NCI-H510A (cell line): ENCODE measurements at regions not wholly inside any gene's neighbourhood (a gene's known extent, or its start where the extent isn't known, plus 50 kb on each side); places are given as distances from the start of the nearest gene placed in this dataset.
A peak's percentile ranks its signal among the peaks of the same experiment; 100 is the strongest.

Source experiments
- DNase-seq: peaks from one replicate; lab custom pipeline; 2025; lab: John Stamatoyannopoulos, UW

DNA sequence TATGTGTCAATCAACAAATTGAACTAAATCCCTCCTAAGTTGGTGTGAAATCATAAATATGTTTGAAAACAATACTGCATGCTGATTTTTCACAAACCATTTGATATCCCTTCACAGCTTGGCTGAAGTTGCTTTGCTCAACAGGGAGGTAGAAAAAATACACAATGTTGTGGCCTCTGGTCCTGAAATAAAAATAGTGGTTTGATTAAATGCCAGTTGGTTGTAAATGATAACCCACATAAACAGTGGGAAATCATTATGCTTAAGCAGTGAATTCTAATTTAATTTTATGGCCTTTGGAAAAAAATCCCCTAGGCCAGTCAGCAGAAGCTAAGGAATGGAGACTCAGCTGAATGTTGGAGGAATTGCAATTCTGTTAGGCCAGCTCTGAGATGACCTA, 359.4 kb upstream of the CWC22 start:
- DNase-seq: no peak

DNA sequence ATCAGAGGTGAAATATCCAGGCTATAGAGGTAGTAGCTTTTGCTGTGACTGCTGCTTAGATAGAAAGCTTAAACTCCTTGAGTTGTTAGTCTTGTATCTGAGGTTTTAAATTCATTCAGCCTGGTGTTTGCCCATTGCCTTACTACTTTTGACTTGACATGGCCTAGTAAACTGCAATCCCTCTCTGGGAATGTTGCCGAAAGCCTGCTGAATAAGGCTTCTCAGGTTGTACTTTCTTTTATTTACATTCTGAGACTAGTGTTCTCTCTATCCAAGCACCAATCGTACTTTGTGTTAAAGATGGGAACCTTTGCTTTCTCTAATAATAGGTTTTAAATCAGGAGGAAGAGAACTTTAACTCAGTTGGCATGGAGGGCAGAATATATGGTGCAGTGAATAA, 357.6 kb upstream of the CWC22 start:
- no peak for DNase-seq

DNA sequence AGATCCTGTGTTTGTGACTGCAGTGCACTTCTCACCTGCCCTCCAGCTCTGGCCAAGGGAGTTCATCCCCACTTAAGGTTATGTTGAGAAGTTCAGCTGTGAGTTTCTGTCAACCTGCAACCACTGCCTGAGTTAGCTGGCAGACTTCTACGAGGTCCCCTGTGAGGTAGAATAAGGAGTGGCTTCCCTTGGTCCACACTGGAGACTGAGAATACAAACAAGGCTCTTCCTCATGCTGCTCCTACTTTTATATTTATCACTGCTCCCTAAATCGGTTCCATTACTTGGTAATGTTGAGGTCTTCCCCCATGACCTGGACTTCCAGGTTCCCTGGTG, 353.2 kb upstream of the CWC22 start:
- no peak for DNase-seq

DNA sequence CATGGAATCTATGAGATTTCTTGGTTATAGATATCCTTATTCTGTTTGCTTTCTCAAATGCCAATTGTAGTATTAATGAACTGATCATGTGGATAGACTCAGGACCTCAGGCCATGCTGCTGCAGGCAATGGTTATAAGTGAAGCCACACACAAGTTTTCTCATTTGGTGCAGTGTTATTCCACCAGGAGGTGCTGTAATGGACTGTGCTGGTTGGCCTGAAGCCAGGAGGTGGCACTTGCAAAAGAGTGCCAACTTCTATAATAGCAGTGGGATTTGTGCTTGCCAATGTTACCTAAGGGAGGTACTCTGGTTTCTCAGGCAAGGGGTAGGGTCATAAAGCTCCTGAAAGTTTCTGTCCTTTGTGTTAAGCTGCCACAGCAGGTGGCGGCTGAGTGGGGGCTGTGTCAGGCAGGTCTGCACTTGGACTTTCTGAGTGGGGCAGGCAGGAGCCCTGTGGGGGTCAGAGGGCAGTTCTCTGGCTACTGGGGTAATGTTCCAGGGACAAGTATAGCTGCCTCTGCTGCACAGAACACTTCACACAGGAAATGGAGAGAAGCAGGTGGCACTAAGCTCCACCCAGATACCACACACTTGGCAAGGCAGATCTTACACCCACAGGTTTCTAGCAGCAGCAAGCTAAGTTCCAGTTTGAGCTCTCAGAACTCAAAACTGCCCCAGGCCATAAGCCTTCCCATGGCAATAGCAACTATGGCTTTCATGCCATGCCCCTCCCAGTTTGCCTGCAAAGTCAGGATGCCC, 352.6 kb upstream of the CWC22 start:
- DNase-seq: peak; percentile 59

DNA sequence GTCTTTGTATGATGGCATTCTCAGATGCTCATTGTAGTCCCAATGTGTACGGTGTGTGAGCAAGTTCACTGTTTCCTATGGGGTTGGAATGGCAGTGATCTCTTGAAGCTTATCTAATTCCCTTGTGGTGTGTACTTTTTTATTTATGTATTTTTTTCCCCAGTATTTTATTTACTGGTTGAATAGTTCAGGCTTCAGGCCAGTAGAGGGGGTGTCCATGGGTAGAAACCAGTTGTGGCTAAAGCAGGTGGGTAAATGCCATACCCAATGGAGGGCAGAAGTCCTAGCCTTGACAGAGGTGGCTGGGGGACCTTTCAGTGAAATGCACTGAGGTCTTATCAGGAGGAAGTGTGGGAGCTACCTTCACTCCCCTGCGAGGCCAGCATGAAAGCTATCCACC, 351.4 kb upstream of the CWC22 start:
- DNase-seq: no peak

DNA sequence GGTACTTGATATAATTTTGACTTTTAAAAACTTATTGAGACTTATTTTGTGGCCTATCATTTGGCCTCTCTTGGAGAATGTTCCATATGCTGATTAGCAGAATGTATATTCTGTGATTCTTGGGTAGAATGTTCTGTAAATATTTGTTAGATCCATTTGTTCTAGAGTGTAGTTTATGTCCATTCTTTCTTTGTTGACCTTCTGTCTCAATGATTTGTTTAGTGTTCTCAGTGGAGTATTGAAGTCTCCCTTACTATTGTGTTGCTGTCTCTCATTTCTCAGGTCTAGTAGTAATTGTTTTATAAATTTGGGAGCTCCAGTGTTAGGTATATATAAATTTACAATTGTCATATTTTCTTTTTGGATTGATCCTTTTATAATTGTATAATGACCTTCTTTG, 349.6 kb upstream of the CWC22 start:
- no peak for DNase-seq

DNA sequence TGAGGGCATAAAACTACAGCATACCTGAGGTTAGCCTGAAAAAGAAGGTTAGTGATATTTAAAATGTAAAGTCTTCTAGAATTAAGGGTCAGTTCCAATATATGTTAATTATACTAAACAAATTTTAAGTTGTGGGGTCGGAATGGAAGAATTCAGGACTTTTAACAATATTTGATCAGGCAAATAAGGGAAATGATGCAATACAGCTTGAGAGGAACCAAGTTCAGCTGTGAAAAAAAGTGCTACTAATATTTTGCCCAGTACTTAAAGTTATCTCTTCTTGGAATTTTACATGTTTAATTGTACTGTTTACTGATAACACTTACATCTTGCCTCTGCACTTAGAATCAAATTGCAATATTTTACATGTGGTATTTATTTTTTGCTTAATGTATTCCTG, 345.5 kb upstream of the CWC22 start:
- no peak for DNase-seq

DNA sequence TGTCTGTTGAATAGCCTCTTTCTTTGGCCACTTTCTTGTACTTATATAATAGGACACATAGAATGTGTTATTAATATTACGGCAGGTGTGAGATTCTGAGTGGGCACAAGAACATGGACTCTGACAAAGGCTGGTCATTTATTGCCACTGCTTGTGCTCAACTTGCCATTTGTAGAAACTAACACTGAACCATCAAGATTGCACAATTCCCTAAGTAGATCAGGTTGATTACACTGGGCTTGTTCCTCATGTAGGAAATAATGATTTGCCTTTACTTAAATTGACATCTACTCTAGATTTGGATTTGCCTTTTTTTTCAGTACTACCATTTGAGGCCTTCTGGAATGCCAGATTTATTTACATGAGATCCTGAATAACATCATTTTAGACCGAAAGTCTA, 342.7 kb upstream of the CWC22 start:
- DNase-seq: no peak

DNA sequence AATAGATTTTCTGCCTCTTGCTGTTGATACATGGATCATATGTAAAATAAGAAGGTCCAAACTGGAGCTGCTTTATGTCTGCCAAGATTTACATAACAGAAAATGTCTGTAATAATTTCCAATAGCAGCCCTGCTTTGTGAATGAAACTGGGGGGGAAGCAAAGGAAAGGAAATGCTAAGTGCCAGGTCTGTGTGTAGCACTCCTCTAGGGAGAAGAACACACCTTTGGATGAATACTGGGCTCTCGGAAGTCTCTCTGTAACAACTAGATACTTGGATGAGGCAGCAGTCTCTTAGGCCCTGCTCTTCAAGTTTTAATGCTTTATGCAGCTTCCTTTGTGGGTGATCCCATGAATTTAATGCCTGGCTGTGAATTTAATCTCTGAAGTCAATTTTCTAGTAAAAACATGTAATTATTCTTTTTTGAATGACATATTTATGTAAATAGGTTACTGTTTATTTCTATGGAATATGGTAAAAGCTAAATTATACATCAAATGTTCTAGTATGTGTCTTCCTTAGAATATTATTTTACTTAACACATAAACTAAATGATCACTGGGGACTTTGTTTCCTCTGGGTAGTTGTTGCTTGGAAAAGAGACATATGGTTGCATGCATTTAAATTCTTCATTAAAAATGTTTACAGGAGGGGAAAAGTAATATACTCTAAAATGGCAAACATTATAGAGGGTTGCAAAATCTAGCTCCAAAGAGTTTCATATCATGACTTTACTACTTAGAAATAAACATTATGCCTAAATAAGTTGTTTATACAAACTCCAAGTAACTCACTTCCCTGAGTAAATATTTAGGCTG, 336.6 kb upstream of the CWC22 start:
- DNase-seq: no peak

DNA sequence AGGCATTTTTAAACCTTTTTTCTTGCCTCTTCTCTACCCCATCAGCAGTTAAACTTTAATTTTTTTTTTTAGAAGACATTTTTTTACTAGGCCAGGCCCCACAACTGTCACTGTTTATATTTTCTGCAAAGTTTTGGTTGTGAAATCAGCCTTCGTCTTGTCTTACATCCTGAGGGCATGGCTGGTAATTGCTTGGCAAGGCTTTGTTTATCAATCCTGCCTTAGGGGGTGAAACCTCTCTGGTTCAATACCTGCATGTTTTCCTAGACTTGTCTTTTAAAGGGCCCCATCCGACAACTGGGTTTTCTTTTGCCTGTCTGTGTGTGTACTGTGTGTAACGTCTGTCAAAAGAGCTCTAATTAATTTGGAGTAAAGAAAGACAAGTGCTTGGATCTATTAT, 330.0 kb upstream of the CWC22 start:
- DNase-seq: no peak

DNA sequence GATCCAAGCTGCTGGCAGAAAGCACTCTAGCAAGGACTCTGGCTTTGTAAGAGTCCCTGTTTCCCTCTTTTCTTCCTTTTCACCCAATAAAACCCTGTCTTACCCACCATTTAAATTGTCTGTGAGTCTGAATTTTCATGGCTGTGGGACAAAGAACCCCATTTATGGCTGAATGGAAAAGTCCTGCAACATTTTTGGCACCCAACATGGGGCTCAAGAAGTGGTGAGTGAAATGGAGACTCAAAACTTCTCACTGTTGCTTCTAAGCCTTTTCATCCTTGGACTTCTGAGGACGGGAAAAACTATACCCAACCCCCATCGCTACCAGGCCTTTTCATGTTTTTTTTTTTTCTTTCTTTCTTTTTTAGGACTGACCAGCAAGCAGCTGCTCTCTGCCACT, 329.5 kb upstream of the CWC22 start:
- no peak for DNase-seq

DNA sequence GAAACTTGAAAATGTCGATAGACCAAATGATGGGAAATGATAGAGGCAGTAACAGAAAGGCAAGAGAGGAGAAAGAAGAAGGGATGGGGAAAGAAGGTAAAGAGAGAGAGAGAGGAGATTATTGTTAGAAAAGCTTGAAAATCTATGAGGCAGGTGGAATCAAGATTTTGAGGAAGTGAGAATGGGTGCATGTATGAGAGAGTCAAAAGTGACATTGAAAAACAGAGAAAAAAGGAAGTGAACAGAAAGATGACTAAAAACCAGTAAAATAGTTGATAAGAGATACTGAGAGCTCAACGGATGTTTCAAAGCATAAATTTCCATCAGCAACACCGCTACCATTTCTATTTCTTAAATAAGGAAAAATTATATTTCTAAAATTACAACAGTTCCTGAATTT, 327.4 kb upstream of the CWC22 start:
- DNase-seq: no peak

DNA sequence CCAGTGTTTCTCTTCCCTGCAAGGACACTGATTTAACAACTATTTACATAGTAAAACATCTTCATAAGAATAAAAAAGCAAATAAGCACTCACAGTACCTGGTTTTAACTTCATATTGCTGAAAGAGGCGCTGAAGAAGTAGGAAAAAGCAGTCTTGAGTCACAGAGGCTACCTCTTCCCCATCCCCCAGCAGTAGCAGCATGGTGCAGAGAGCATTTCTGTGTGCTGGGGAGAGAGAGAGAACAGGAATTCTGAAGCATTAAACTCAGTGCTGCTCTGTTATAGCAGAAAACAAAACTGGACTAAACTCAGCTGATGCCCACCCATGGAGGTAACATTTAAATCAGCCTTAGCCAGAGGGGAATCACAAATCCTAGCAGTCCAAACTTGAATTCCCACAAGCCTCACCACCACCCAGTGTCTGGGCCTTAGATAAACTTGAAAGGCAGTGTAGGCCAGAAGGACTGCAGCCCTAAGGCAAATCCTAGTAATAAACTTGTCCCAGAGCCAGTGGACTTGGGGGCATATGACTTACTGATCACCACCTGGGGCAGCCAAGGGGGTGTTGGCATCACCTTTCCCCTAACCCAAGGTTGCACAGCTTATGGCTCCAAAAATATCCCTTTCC, 321.8 kb upstream of the CWC22 start:
- DNase-seq: no peak

DNA sequence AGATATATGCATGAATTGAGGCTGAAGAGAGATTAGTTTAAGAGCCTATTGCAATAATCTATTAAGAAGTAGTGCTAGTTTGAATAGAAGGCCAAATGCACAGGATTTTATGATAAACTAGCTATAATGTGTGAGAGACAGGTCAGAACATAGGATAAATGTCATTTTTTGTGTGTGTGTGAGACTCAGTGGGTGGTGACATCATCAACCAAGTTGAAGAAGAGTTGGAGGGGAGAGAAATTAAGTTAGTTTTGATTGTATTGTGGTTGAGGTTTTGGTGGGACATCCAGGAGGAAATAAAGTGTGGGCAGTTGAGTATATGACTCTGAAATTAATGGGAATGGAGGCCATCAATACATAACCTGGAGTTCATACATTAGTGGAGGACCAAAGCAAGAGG, 320.1 kb upstream of the CWC22 start:
- no peak for DNase-seq

DNA sequence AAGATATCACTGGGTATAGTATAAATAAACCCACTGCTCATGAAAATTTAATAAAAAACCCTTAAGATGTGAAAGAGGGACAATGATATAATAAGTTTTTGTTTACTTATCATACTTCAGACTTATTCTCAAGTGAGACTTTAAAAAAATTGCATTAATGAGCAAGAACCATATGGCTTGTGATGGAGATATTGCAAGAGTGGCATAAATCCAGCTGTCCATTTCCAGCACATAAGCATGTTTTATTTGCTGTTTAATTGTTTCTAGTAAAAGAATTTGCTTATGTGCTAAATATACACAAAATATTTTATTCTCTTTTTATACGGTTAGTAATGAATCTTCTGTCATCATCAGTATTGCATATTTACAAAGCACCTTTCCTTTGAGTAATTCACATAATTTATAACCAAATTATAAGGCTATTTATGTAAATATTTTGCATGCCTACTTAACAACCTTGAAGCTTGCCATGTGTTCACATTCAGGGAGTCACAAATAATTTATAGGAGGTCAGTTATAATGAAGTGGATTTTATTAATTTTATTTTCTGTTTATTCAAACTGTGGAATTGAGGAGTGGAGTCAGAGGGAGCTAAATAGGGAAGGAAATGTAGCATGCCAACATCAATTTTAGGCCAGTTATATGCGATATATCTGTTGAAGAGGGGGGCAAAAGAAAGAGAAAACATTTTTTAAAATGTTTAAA, 318.5 kb upstream of the CWC22 start:
- no peak for DNase-seq

DNA sequence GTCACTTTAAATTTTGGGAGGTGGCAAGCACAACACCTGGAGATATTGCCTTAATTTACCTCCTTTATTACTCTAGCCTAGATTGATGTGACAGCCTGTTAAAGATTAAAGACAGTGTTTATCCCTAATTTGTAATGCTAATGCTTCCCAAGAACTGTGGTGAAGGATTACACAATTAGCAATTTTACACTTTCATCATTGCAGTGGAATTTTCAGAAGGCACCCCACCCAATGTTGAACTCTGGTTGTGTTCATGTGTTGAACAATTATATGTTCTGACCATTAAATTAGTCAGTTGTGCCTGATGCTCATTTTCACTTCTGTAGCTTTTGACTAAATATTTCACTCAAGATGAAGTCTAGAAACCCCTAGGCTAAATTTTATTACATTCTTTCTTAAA, 317.1 kb upstream of the CWC22 start:
- DNase-seq: no peak

DNA sequence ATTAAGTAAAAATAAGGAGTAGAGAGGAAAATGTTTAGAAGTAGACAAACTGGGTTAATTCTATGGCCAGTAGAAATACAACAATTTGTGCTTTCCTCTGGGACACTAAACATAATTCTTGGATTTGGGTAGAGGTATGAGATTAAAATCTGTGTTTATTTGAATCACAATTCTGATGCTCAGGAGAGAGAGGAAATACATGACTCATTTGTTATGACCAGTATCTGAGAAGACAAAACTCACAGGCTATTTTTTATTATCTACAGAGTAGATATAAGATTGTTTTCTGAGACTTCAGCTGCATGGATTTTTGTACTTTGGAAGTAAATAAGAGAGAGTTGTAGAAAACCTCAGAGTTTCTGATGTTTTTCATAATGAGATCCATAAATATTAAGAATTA, 315.7 kb upstream of the CWC22 start:
- DNase-seq: no peak

DNA sequence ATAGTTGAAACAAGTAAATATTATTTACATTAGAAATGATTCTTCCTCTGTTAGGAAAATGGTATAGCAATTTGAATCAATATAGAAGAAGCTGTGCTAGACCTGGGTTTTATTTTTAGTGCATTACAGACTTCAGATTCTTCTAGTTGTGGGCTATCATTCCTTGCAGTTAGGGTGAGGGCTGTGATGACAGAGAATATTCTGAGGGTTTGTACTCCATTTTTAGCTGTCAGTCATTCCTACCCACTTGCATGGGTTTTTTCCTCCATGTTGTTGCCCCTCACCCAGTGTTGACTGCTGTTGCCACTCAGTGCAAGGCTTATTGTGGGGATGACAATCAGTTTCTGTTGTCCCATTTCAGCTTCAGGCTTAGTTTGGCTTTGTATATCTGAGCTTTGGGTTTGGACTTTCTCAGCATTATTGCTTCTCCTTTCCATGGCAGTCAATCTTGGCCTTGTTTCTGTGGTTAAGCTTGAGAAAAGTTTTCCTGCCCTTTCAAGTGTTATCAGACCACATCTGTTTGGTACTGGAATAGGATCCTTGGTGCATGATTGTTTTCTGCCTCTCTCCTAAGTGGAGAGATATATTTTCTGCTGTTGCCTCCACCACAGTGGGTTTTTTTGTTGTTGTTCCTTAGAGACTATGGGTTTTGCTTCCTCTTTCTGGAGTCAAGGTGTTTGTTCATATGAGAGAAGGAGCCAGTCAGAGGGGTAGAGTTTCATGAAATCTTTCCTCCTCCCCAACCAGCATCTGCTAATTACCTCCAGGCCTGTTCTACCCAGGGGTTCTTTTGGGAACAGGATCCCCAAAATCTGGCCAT, 312.7 kb upstream of the CWC22 start:
- DNase-seq: no peak

DNA sequence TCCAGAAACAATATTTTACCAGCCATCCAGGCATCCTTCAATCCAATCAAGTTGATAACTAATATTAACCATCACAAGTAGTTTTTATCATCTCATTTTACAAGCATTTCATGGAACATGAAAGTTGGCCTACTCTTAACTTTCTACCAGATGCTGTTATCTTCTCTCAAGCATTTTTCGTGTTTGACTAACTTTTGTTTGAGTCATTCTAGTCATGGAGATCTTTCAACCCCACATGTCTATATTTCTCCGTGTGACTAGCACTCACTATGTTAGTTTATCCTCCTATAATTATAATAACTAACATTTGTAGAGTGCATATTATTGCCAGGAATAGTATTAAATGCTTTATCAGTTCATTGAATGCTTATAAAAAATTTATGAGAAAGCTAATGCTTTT, 307.0 kb upstream of the CWC22 start:
- no peak for DNase-seq

DNA sequence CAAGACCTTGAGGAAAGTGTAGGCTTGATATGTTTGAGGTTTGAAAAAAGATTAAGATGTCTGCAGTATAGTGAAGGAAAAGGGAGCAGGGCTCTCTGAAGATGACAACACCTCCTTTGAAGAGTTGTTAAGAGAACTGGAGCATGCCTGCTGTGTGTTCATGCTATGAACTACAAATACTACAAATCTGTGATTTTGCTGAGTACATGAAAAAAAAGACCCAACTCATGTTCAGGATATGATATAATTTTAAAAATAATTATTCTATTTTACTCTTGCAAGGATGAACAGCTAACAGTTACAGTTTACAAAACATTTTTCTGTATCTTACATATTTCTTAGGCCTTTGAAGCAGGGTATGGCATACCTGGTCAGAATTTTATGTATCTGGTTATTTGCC, 305.4 kb upstream of the CWC22 start:
- DNase-seq: no peak

DNA sequence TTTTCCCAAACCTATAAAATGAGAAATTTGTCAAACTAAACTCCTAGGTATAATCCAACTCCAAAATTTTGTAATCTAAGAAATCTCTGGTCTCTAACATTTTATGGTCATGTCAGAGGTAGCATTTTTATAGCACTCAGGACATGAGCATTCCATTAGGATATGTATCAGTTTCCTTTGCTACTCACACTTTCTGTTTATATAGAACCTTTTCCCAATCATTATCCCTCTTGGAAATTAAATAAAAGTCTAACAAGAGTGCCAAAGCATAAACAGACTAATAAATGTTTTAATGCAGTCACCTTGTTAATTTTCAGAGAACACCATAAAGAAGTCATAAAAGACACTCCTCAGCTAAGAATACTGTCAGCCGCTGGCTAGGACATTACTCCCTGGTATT, 300.0 kb upstream of the CWC22 start:
- DNase-seq: no peak

DNA sequence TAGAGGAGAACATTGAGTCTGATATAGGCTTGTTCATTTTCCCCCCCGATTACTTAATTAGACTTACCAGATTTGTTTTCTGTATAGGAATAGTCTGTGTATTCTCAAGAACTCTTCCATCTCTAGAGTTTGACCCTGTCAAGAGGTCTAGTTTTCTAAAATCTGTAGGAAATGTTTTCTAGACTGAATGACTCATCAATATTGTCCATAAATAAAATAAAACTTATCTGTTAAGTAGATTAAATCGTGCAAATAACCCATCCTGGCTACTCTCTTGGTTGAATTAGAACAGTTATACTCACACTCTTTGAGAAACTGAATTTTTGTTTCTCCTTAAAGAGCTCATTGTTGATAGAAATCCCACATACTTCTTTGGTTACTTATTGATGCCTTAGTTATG, 299.2 kb upstream of the CWC22 start:
- no peak for DNase-seq
